ENCODE measurements at regions not wholly inside any gene's neighbourhood (a gene's known extent, or its start where the extent isn't known, plus 50 kb on each side); places are given as distances from the start of the nearest gene placed in this dataset.

- Histone ChIP-seq H3K4me1 (ENCODE audit: insufficient read depth, low read length) (no peaks in the 10 kb centered on the region), H3K27ac (ENCODE audit: low read depth, low read length) (no peak overlapping the region), H3K9ac (ENCODE audit: low read depth, low read length) (no peak overlapping the region), H3K36me3 (ENCODE audit: insufficient read depth, low read length) (no peaks in the 10 kb centered on the region), H3K27me3 (ENCODE audit: insufficient read depth, low read length) (peaks cover 8% of the 10 kb centered on the region; the same call in 1 of the 2 replicates), H3K4me3 (ENCODE audit: low read length) (no peak overlapping the region), H3K9me3 (ENCODE audit: insufficient read depth, low read depth, low read length) (no peaks in the 10 kb centered on the region; the same call in 1 of the 2 replicates)
- 93% methylated on average over 10 of the region's 10 CpGs for WGBS
Observed at GRCh38 chr12:74816398-74817175, 279.0 kb downstream of the ATXN7L3B start.

- Histone ChIP-seq H3K4me3 (ENCODE audit: low read length) (no peak overlapping the region), H3K9ac (ENCODE audit: low read depth, low read length) (no peak overlapping the region), H3K27me3 (ENCODE audit: insufficient read depth, low read length) (peaks cover 9% of the 10 kb centered on the region; the same call in 1 of the 2 replicates), H3K4me1 (ENCODE audit: insufficient read depth, low read length) (no peaks in the 10 kb centered on the region), H3K36me3 (ENCODE audit: insufficient read depth, low read length) (no peaks in the 10 kb centered on the region), H3K9me3 (ENCODE audit: insufficient read depth, low read depth, low read length) (no peaks in the 10 kb centered on the region; the same call in 1 of the 2 replicates), H3K27ac (ENCODE audit: low read depth, low read length) (no peak overlapping the region)
- 95% methylated on average over 3 of the region's 3 CpGs for WGBS
Observed at GRCh38 chr12:74817499-74817898, 279.9 kb downstream of the ATXN7L3B start.

DNA sequence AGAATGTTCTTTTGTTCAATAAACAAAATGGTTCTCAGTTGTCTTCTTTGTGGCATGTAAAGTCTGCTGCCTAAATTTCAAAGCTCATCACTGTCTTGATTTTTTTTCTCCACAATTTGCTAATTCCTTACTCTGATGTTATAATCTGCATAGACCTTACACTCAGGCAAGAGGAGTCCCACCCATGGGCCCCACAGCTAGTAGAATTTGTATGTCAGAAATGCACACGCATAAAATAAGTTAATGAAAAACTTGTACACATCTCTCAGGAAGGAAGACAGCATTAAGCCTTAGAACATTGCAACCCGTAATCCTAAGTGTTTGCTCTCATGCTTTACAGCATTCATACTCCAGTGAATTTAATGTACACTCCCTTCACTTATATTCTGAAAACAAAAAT lies 280.8 kb downstream of the ATXN7L3B start:
- no peaks in the 10 kb centered on the region for H3K4me1 ChIP-seq (ENCODE audit: insufficient read depth, low read length)
- 95% methylated on average over 2 of the region's 2 CpGs for WGBS
- H3K27ac ChIP-seq (ENCODE audit: low read depth, low read length): no peak overlapping the region

GRCh38 chr12:74820324-74820723 lies 282.7 kb downstream of the ATXN7L3B start:
- Histone ChIP-seq H3K4me1 (ENCODE audit: insufficient read depth, low read length) (no peaks in the 10 kb centered on the region), H3K27me3 (ENCODE audit: insufficient read depth, low read length) (peaks cover 9% of the 10 kb centered on the region; the same call in 1 of the 2 replicates), H3K36me3 (ENCODE audit: insufficient read depth, low read length) (no peaks in the 10 kb centered on the region), H3K4me3 (ENCODE audit: low read length) (no peak overlapping the region), H3K27ac (ENCODE audit: low read depth, low read length) (no peak overlapping the region), H3K9me3 (ENCODE audit: insufficient read depth, low read depth, low read length) (no peaks in the 10 kb centered on the region; the same call in 1 of the 2 replicates), H3K9ac (ENCODE audit: low read depth, low read length) (no peak overlapping the region)
- 70% methylated on average over 1 of the region's 1 CpG for WGBS

More for the DNA sequence above, 280.8 kb downstream of the ATXN7L3B start:
- no peak overlapping the region for H3K4me3 ChIP-seq (ENCODE audit: low read length)
- no peaks in the 10 kb centered on the region; the same call in 1 of the 2 replicates for H3K9me3 ChIP-seq (ENCODE audit: insufficient read depth, low read depth, low read length)
- peaks cover 9% of the 10 kb centered on the region; the same call in 1 of the 2 replicates for H3K27me3 ChIP-seq (ENCODE audit: insufficient read depth, low read length)
- H3K9ac ChIP-seq (ENCODE audit: low read depth, low read length): no peak overlapping the region
- no peaks in the 10 kb centered on the region for H3K36me3 ChIP-seq (ENCODE audit: insufficient read depth, low read length)

DNA sequence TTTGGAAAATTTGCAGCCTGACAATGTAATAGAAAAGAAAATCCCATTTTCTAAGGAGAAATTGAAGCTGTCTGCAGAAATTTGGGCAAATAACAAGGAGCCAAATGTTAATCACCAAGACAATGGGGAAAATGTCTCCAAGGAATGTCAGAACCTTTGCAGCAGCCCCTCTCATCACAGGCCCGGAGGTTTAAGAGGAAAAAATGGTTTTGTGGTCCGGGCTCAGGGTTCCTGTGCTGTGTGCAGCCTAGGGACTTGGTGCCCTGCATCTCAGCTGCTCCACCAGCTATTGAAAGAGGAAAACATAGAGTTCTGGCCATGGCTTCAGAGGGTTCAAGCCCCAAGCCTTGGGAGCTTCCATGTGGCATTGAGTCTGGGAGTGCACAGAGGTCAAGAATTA lies 298.9 kb downstream of the ATXN7L3B start:
- no peaks in the 10 kb centered on the region for H3K27me3 ChIP-seq (ENCODE audit: insufficient read depth, low read length)
- no peak overlapping the region for H3K27ac ChIP-seq (ENCODE audit: low read depth, low read length)
- H3K4me1 ChIP-seq (ENCODE audit: insufficient read depth, low read length): no peaks in the 10 kb centered on the region
- no peak overlapping the region for H3K9ac ChIP-seq (ENCODE audit: low read depth, low read length)
- H3K36me3 ChIP-seq (ENCODE audit: insufficient read depth, low read length): no peaks in the 10 kb centered on the region
- WGBS: 67% methylated on average over 2 of the region's 2 CpGs
- H3K9me3 ChIP-seq (ENCODE audit: insufficient read depth, low read depth, low read length): peaks cover 11% of the 10 kb centered on the region; the same call in 1 of the 2 replicates
- H3K4me3 ChIP-seq (ENCODE audit: low read length): no peak overlapping the region

DNA sequence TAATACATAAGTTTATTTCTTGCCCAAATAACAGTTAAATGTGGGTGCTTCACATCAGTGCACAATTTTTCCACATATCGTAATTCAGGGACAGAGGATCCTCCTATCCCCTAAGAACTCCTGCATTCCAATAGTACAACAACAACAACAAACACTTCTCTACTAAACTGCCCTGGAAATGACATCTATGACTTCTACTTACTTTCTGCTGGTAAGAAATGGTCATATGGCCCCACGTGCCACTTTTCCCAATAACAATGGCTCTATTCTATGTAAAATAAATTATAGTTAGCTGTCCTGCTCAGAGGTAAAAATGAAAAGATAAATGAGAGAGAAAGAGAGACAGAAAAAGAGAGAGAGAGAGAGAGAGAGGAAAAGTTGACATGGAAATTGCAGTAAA lies 308.5 kb downstream of the ATXN7L3B start:
- H3K4me1 ChIP-seq (ENCODE audit: insufficient read depth, low read length): no peaks in the 10 kb centered on the region
- no peaks in the 10 kb centered on the region for H3K27me3 ChIP-seq (ENCODE audit: insufficient read depth, low read length)
- H3K9me3 ChIP-seq (ENCODE audit: insufficient read depth, low read depth, low read length): no peaks in the 10 kb centered on the region
- H3K9ac ChIP-seq (ENCODE audit: low read depth, low read length): no peak overlapping the region
- 77% methylated on average over 2 of the region's 2 CpGs for WGBS
- H3K4me3 ChIP-seq (ENCODE audit: low read length): no peak overlapping the region
- H3K27ac ChIP-seq (ENCODE audit: low read depth, low read length): no peak overlapping the region
- H3K36me3 ChIP-seq (ENCODE audit: insufficient read depth, low read length): no peaks in the 10 kb centered on the region

DNA sequence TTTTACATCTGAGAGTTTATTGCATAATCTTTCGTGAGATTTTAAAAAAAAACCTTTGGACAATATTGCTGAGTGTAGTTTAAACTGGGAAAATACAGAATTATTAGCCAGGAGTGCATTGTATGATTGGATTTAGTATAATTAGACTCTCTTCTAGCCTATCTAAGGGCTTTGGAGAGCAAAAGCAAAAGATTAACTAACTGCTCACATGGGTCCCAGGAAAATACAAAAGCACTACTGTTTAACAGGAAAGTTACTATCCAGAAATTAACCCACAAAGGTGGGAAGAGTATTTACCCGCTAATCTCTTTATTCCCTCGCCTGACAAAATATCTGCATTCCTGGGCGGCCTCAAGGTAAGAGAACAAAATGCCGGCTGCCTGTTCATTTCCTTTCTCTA lies 309.5 kb downstream of the ATXN7L3B start:
- H3K36me3 ChIP-seq (ENCODE audit: insufficient read depth, low read length): no peaks in the 10 kb centered on the region

GRCh38 chr12:74848006-74848405 lies 310.4 kb downstream of the ATXN7L3B start:
- no peak overlapping the region for H3K9ac ChIP-seq (ENCODE audit: low read depth, low read length)
- H3K4me1 ChIP-seq (ENCODE audit: insufficient read depth, low read length): no peaks in the 10 kb centered on the region
- no peaks in the 10 kb centered on the region for H3K9me3 ChIP-seq (ENCODE audit: insufficient read depth, low read depth, low read length)
- 92% methylated on average over 2 of the region's 2 CpGs for WGBS
- no peaks in the 10 kb centered on the region for H3K36me3 ChIP-seq (ENCODE audit: insufficient read depth, low read length)
- no peak overlapping the region for H3K27ac ChIP-seq (ENCODE audit: low read depth, low read length)
- H3K27me3 ChIP-seq (ENCODE audit: insufficient read depth, low read length): no peaks in the 10 kb centered on the region
- no peak overlapping the region for H3K4me3 ChIP-seq (ENCODE audit: low read length)

More for the DNA sequence above, 309.5 kb downstream of the ATXN7L3B start:
- Histone ChIP-seq H3K9ac (ENCODE audit: low read depth, low read length) (no peak overlapping the region), H3K27me3 (ENCODE audit: insufficient read depth, low read length) (no peaks in the 10 kb centered on the region), H3K4me3 (ENCODE audit: low read length) (no peak overlapping the region), H3K9me3 (ENCODE audit: insufficient read depth, low read depth, low read length) (no peaks in the 10 kb centered on the region), H3K27ac (ENCODE audit: low read depth, low read length) (no peak overlapping the region), H3K4me1 (ENCODE audit: insufficient read depth, low read length) (no peaks in the 10 kb centered on the region)
- WGBS: 91% methylated on average over 5 of the region's 5 CpGs

- Histone ChIP-seq H3K9me3 (ENCODE audit: insufficient read depth, low read depth, low read length) (no peaks in the 10 kb centered on the region), H3K27ac (ENCODE audit: low read depth, low read length) (no peak overlapping the region), H3K4me1 (ENCODE audit: insufficient read depth, low read length) (no peaks in the 10 kb centered on the region), H3K4me3 (ENCODE audit: low read length) (no peak overlapping the region), H3K27me3 (ENCODE audit: insufficient read depth, low read length) (no peaks in the 10 kb centered on the region), H3K36me3 (ENCODE audit: insufficient read depth, low read length) (no peaks in the 10 kb centered on the region), H3K9ac (ENCODE audit: low read depth, low read length) (no peak overlapping the region)
- WGBS: 79% methylated on average over 1 of the region's 1 CpG
Observed at GRCh38 chr12:74849801-74850200, 312.2 kb downstream of the ATXN7L3B start.

GRCh38 chr12:74871817-74872216 lies 334.2 kb downstream of the ATXN7L3B start:
- Histone ChIP-seq H3K9ac (ENCODE audit: low read depth, low read length) (no peak overlapping the region), H3K4me3 (ENCODE audit: low read length) (no peak overlapping the region), H3K9me3 (ENCODE audit: insufficient read depth, low read depth, low read length) (no peaks in the 10 kb centered on the region), H3K27me3 (ENCODE audit: insufficient read depth, low read length) (no peaks in the 10 kb centered on the region), H3K36me3 (ENCODE audit: insufficient read depth, low read length) (no peaks in the 10 kb centered on the region), H3K27ac (ENCODE audit: low read depth, low read length) (no peak overlapping the region), H3K4me1 (ENCODE audit: insufficient read depth, low read length) (no peaks in the 10 kb centered on the region)

DNA sequence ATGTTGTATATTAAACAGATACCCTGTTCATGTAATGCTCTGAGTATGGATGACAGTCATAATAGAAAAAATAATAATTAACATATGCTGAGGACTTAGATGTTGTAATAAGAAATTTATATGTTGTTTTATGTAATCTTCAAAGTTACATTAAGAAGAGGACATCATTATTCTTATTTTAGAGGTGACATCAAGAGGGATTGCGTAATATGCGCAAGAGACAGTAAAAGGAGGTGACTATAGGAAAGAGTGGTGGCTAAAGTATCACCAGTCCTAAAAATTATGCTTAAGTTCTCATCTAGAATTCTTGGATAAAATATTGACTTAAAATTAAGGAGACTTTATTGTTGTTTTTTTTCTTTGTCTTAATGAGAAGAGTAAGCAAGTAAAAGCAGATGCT lies 323.9 kb downstream of the KCNC2 start:
- Histone ChIP-seq H3K4me1 (ENCODE audit: insufficient read depth, low read length) (0 out of 2 replicates have a peak, but pooled peaks cover 3% of the 10 kb centered on the region), H3K4me3 (ENCODE audit: low read length) (no peak overlapping the region), H3K27ac (ENCODE audit: low read depth, low read length) (no peak overlapping the region), H3K9me3 (ENCODE audit: insufficient read depth, low read depth, low read length) (peaks cover 2% of the 10 kb centered on the region; the same call in 1 of the 2 replicates), H3K27me3 (ENCODE audit: insufficient read depth, low read length) (no peaks in the 10 kb centered on the region), H3K36me3 (ENCODE audit: insufficient read depth, low read length) (no peaks in the 10 kb centered on the region), H3K9ac (ENCODE audit: low read depth, low read length) (no peak overlapping the region)
- 86% methylated on average over 2 of the region's 2 CpGs for WGBS
